Body of pancreas (tissue), 4 donors: ENCODE measurements at regions not wholly inside any gene's neighbourhood (a gene's known extent, or its start where the extent isn't known, plus 50 kb on each side); places are given as distances from the start of the nearest gene placed in this dataset.

Source experiments
- ATAC-seq: fragments of 150-250 bp; one replicate; pipeline ENCODE4 v1.9.1; 2016
- DNase-seq, 4 donors: peaks; one replicate each; pipeline ENCODE4 v3.0.0-alpha.2; 2019
- H3K27ac ChIP-seq, 4 donors: fragments of 200-600 bp; sonication (generic); 1 replicate in 3 of 4; 2 replicates in 1 of 4; pipeline versions ENCODE4 v1.5.1 to v1.6.1; 2016 to 2019; ENCODE audit warnings: mild to moderate bottlenecking in 1 of 4, mixed read lengths in 1 of 4, moderate library complexity in 1 of 4
- H3K27me3 ChIP-seq, 2 donors: fragments of 200-600 bp; sonication (generic); one replicate each; pipeline ENCODE4 v1.6.0; 2016; ENCODE audit warnings: mild to moderate bottlenecking in 1 of 2
- H3K36me3 ChIP-seq, 2 donors: fragments of 200-600 bp; sonication (generic); replicated peaks in 1 of 2; 2 replicates each; pipeline ENCODE4 v1.5.1; 2016; ENCODE audit warnings: low read depth in 2 of 2; ENCODE audit not compliant: insufficient read depth in 1 of 2
- H3K4me1 ChIP-seq: fragments of 200-600 bp; sonication (generic); one replicate; pipeline ENCODE4 v1.6.0; 2016
- H3K4me3 ChIP-seq, 2 donors: fragments of 200-600 bp; sonication (generic); 1 replicate in 1 of 2; 2 replicates in 1 of 2; pipeline ENCODE4 v1.5.1; 2016 to 2019
- H3K9me3 ChIP-seq, 3 donors: fragments of 200-600 bp; sonication (generic); 1 replicate in 2 of 3; 2 replicates in 1 of 3; pipeline ENCODE4 v1.5.1; 2016
- POLR2A ChIP-seq, 3 donors: fragments of 450-650 bp; IDR thresholded peaks; one replicate each; pipeline ENCODE4 v1.6.1; 2016; ENCODE audit warnings: antibody characterized with exemption in 3 of 3, mild to moderate bottlenecking in 2 of 3
- WGBS, 2 donors: methylation state at CpG; one replicate each; pipeline ENCODE4 v1.1.5; 2017; 5-methylcytosine and 5-hydroxymethylcytosine counted together
- intact Hi-C: fragments of 100-400 bp; cut with DNase I; formaldehyde crosslinking; loops from one replicate; pipeline ENCODE4 v1.15.1; 2023
- TF ChIP-seq, protein P1 (sequence below), 7 experiments: fragments of 450-650 bp in 4 of 7; fragments of 200-600 bp in 3 of 7; sonication (generic) in 3 of 7; IDR thresholded peaks; one replicate each; pipeline ENCODE4 v1.5.1; 2016 to 2019; ENCODE audit warnings: antibody characterized with exemption in 7 of 7

GRCh38 chr6:56806368-56806767, 148.5 kb upstream of the BEND6 start:
- Histone ChIP-seq H3K27ac (no peak overlapping the region), H3K27me3 (no peaks in the 10 kb centered on the region), H3K4me1 (no peaks in the 10 kb centered on the region), H3K9me3 (no peaks in the 10 kb centered on the region), H3K4me3 (no peak overlapping the region), H3K36me3 (no peaks in the 10 kb centered on the region)
- DNase-seq (no peak), ATAC-seq (no peak)
- 95 to 96% methylated on average over 1 of the region's 1 CpG for WGBS, 2 donors
- TF ChIP-seq POLR2A (IDR thresholded peaks at IDR 0.05) = no peak
- TF ChIP-seq, protein P1, sequence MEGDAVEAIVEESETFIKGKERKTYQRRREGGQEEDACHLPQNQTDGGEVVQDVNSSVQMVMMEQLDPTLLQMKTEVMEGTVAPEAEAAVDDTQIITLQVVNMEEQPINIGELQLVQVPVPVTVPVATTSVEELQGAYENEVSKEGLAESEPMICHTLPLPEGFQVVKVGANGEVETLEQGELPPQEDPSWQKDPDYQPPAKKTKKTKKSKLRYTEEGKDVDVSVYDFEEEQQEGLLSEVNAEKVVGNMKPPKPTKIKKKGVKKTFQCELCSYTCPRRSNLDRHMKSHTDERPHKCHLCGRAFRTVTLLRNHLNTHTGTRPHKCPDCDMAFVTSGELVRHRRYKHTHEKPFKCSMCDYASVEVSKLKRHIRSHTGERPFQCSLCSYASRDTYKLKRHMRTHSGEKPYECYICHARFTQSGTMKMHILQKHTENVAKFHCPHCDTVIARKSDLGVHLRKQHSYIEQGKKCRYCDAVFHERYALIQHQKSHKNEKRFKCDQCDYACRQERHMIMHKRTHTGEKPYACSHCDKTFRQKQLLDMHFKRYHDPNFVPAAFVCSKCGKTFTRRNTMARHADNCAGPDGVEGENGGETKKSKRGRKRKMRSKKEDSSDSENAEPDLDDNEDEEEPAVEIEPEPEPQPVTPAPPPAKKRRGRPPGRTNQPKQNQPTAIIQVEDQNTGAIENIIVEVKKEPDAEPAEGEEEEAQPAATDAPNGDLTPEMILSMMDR (IDR thresholded peaks at IDR 0.05) = no peak
- intact Hi-C loops = no loop called here

DNA sequence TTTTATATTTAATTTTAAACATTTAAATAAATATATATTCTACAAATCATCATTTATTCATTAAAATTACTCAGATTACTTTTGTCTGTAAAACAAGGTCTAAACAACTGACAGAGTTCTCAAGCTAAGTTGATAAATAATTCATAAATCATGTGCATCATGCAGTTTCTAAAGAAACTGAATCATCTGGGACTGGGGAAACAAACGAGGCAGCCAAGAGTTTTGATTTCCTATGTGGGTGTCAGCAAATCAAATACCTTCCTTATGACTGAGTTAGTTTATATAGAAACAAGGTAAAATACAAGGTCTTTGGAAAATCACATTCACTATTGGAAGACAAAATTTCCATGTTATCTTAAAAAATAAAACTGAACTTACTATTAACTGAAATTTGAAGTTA, 149.9 kb upstream of the BEND6 start:
- Histone ChIP-seq H3K4me3 (no peak overlapping the region), H3K27me3 (no peaks in the 10 kb centered on the region), H3K27ac (no peak overlapping the region), H3K4me1 (no peaks in the 10 kb centered on the region), H3K9me3 (no peaks in the 10 kb centered on the region), H3K36me3 (no peaks in the 10 kb centered on the region)
- TF ChIP-seq, protein P1 (IDR thresholded peaks at IDR 0.05) = no peak
- TF ChIP-seq POLR2A (IDR thresholded peaks at IDR 0.05) = no peak
- DNase-seq (no peak), ATAC-seq (no peak)
- intact Hi-C loops = no loop called here
- 14 to 61% methylated on average over 1 of the region's 1 CpG for WGBS, 2 donors

DNA sequence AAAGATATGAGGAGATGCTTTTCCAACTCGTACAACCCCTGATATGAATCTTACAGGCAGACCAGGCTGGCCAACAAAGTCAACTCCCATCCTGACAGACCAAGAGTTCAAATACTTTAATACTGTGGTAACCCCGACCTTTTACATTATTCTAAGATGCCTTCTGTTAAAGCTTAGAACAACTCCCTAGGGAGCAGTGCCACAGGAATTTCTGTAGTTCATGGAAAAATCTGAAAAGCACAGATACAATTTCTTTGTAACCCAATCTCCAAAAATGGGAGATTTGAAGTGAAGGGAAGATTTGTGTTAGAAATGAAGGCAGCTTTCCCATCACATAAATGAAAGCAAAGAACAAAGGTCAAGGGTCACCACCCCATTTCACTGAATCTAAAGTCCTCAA, 151.3 kb upstream of the BEND6 start:
- no peak for DNase-seq
- no peaks in the 10 kb centered on the region for H3K27me3 ChIP-seq
- no peak for ATAC-seq
- TF ChIP-seq POLR2A (IDR thresholded peaks at IDR 0.05) = no peak
- TF ChIP-seq, protein P1 (IDR thresholded peaks at IDR 0.05) = no peak
- WGBS, 2 donors = 47 to 66% methylated on average over 2 of the region's 2 CpGs
- no peaks in the 10 kb centered on the region for H3K4me1 ChIP-seq
- no peaks in the 10 kb centered on the region for H3K9me3 ChIP-seq
- H3K27ac ChIP-seq = no peak overlapping the region
- no peaks in the 10 kb centered on the region for H3K36me3 ChIP-seq
- intact Hi-C loops = no loop called here
- H3K4me3 ChIP-seq = no peak overlapping the region

DNA sequence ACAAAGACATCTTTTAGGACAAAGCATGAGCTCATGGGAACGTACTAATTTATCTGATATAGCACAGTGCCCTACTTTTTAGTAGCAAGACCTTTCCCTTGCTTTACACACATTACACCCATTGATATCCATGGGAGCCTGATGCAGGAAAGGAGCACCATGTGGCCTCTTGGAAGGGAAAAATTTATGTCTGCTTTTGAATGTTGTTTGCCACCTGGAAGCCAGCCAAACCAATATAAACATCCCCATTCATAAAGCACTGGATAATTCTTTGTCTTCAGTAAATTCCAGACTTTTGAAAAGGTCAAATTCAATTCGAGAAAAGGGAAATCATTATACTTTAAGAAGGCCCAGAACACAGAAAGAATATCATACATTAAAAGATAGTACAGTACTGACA, 152.3 kb upstream of the BEND6 start:
- no peak for ATAC-seq
- no peak overlapping the region for H3K27ac ChIP-seq
- no peak overlapping the region for H3K4me3 ChIP-seq
- intact Hi-C loops = no loop called here
- no peak for DNase-seq
- no peaks in the 10 kb centered on the region for H3K36me3 ChIP-seq
- 17 to 36% methylated on average over 2 of the region's 2 CpGs for WGBS, 2 donors
- no peak for TF ChIP-seq POLR2A (IDR thresholded peaks at IDR 0.05)
- TF ChIP-seq, protein P1 (IDR thresholded peaks at IDR 0.05) = no peak
- H3K9me3 ChIP-seq = no peaks in the 10 kb centered on the region
- no peaks in the 10 kb centered on the region for H3K4me1 ChIP-seq
- H3K27me3 ChIP-seq = no peaks in the 10 kb centered on the region

GRCh38 chr6:56799989-56800388, 154.9 kb upstream of the BEND6 start:
- H3K9me3 ChIP-seq = no peaks in the 10 kb centered on the region
- DNase-seq (no peak), ATAC-seq (no peak)
- TF ChIP-seq POLR2A (IDR thresholded peaks at IDR 0.05) = no peak
- TF ChIP-seq, protein P1 (IDR thresholded peaks at IDR 0.05) = no peak
- no peak overlapping the region for H3K27ac ChIP-seq
- no peaks in the 10 kb centered on the region for H3K36me3 ChIP-seq
- WGBS, 2 donors = 45 to 60% methylated on average over 3 of the region's 3 CpGs
- intact Hi-C loops = no loop called here
- no peak overlapping the region for H3K4me3 ChIP-seq
- H3K4me1 ChIP-seq = peaks cover 3% of the 10 kb centered on the region
- no peaks in the 10 kb centered on the region for H3K27me3 ChIP-seq
